ACC112 (cell line): ENCODE measurements at regions not wholly inside any gene's neighbourhood (a gene's known extent, or its start where the extent isn't known, plus 50 kb on each side); places are given as distances from the start of the nearest gene placed in this dataset.
"Not testable (repeated sequence)": the region's sequence is repeated elsewhere in the genome, so short reads cannot be mapped to it uniquely, and the experiment has no call there.

Experiments
- H2AFZ ChIP-seq: fragments of 200-600 bp; sonication (generic); one replicate; pipeline ENCODE4 v1.6.0; 2017; ENCODE audit warnings: antibody characterized with exemption, low read length; ENCODE audit not compliant: unreplicated experiment
- H3K27ac ChIP-seq: fragments of 200-600 bp; sonication (generic); 2 replicates; pipeline ENCODE4 v1.5.1; 2014; ENCODE audit warnings: low read depth, mild to moderate bottlenecking, antibody characterized with exemption, low read length, moderate library complexity
- H3K27me3 ChIP-seq: fragments of 200-600 bp; sonication (generic); 2 replicates; pipeline ENCODE4 v1.6.1; 2014; ENCODE audit warnings: mild to moderate bottlenecking, antibody characterized with exemption, low read length, moderate library complexity, mixed read lengths; ENCODE audit not compliant: insufficient read depth
- H3K36me3 ChIP-seq: fragments of 200-600 bp; sonication (generic); 2 replicates; pipeline ENCODE4 v1.6.1; 2016; ENCODE audit warnings: mild to moderate bottlenecking, antibody characterized with exemption, low read length, moderate library complexity, mixed read lengths; ENCODE audit not compliant: insufficient read depth
- H3K4me1 ChIP-seq: fragments of 200-600 bp; sonication (generic); one replicate; pipeline ENCODE4 v1.6.1; 2016; ENCODE audit warnings: low read length, mixed read lengths; ENCODE audit not compliant: insufficient read depth, unreplicated experiment, control insufficient read depth
- H3K4me3 ChIP-seq: fragments of 200-600 bp; sonication (generic); 2 replicates; pipeline ENCODE4 v1.5.1; 2014; ENCODE audit warnings: mild to moderate bottlenecking, low read depth, low read length
- H3K79me2 ChIP-seq: fragments of 200-600 bp; sonication (generic); one replicate; pipeline ENCODE4 v1.6.0; 2016; ENCODE audit warnings: low read length; ENCODE audit not compliant: control insufficient read depth, unreplicated experiment, insufficient read depth

GRCh38 chr3:146700025-146700424 is 94.9 kb upstream of the PLSCR5 start:
- H3K79me2 ChIP-seq, H3K27me3 ChIP-seq, H3K4me3 ChIP-seq, H3K27ac ChIP-seq, H3K4me1 ChIP-seq, H2AFZ ChIP-seq, H3K36me3 ChIP-seq: not testable (repeated sequence)

GRCh38 chr3:146692254-146692653 is 87.1 kb upstream of the PLSCR5 start:
- Histone ChIP-seq H3K79me2 (no peaks in the 10 kb centered on the region), H3K4me1 (no peaks in the 10 kb centered on the region), H3K4me3 (no peak overlapping the region), H2AFZ (no peak overlapping the region), H3K27me3 (no peaks in the 10 kb centered on the region), H3K27ac (no peak overlapping the region), H3K36me3 (no peaks in the 10 kb centered on the region; the same call in 1 of the 2 replicates)

- Histone ChIP-seq H3K79me2 (no peaks in the 10 kb centered on the region), H3K4me3 (no peak overlapping the region), H3K27me3 (no peaks in the 10 kb centered on the region), H3K4me1 (no peaks in the 10 kb centered on the region), H3K27ac (no peak overlapping the region), H3K36me3 (no peaks in the 10 kb centered on the region), H2AFZ (no peak overlapping the region)
These were observed 80.1 kb upstream of the PLSCR5 start for GRCh38 chr3:146685050-146685814.

GRCh38 chr3:146682171-146682570 is 77.0 kb upstream of the PLSCR5 start:
- no peaks in the 10 kb centered on the region for H3K27me3 ChIP-seq
- H3K36me3 ChIP-seq: no peaks in the 10 kb centered on the region
- H3K27ac ChIP-seq: no peak overlapping the region
- H3K4me3 ChIP-seq: no peak overlapping the region
- H3K4me1 ChIP-seq: no peaks in the 10 kb centered on the region
- no peaks in the 10 kb centered on the region for H3K79me2 ChIP-seq
- no peak overlapping the region for H2AFZ ChIP-seq

- no peaks in the 10 kb centered on the region for H3K27me3 ChIP-seq
- no peak overlapping the region for H2AFZ ChIP-seq
- H3K79me2 ChIP-seq: no peaks in the 10 kb centered on the region
- H3K4me1 ChIP-seq: no peaks in the 10 kb centered on the region
- no peaks in the 10 kb centered on the region for H3K36me3 ChIP-seq
- no peak overlapping the region for H3K27ac ChIP-seq
- H3K4me3 ChIP-seq: no peak overlapping the region
These were observed 75.5 kb upstream of the PLSCR5 start for GRCh38 chr3:146680617-146681016.

- no peak overlapping the region for H2AFZ ChIP-seq
- no peaks in the 10 kb centered on the region for H3K27me3 ChIP-seq
- no peaks in the 10 kb centered on the region for H3K79me2 ChIP-seq
- no peak overlapping the region for H3K27ac ChIP-seq
- H3K36me3 ChIP-seq: no peaks in the 10 kb centered on the region
- H3K4me1 ChIP-seq: no peaks in the 10 kb centered on the region
- H3K4me3 ChIP-seq: no peak overlapping the region
These were observed 74.8 kb upstream of the PLSCR5 start for GRCh38 chr3:146679995-146680394.

- Histone ChIP-seq H3K4me1 (no peaks in the 10 kb centered on the region), H3K27me3 (no peaks in the 10 kb centered on the region), H3K36me3 (no peaks in the 10 kb centered on the region), H2AFZ (no peak overlapping the region), H3K79me2 (no peaks in the 10 kb centered on the region), H3K4me3 (no peak overlapping the region), H3K27ac (no peak overlapping the region)
These were observed 74.0 kb upstream of the PLSCR5 start for GRCh38 chr3:146679191-146679590.

- no peaks in the 10 kb centered on the region for H3K4me1 ChIP-seq
- H3K27ac ChIP-seq: no peak overlapping the region
- H3K36me3 ChIP-seq: no peaks in the 10 kb centered on the region
- no peak overlapping the region for H3K4me3 ChIP-seq
- H3K27me3 ChIP-seq: no peaks in the 10 kb centered on the region
- no peaks in the 10 kb centered on the region for H3K79me2 ChIP-seq
- no peak overlapping the region for H2AFZ ChIP-seq
These were observed 67.8 kb upstream of the PLSCR5 start for GRCh38 chr3:146672941-146673340.

- H3K4me1 ChIP-seq: no peaks in the 10 kb centered on the region
- H3K27ac ChIP-seq: no peak overlapping the region
- no peak overlapping the region for H3K4me3 ChIP-seq
- H3K27me3 ChIP-seq: no peaks in the 10 kb centered on the region
- H3K79me2 ChIP-seq: no peaks in the 10 kb centered on the region
- no peaks in the 10 kb centered on the region for H3K36me3 ChIP-seq
- H2AFZ ChIP-seq: no peak overlapping the region
These were observed 59.3 kb upstream of the PLSCR5 start for GRCh38 chr3:146664403-146664802.

- no peak overlapping the region for H2AFZ ChIP-seq
- no peaks in the 10 kb centered on the region for H3K4me1 ChIP-seq
- H3K27me3 ChIP-seq: no peaks in the 10 kb centered on the region
- no peak overlapping the region for H3K4me3 ChIP-seq
- no peaks in the 10 kb centered on the region for H3K36me3 ChIP-seq
- H3K27ac ChIP-seq: no peak overlapping the region
- no peaks in the 10 kb centered on the region for H3K79me2 ChIP-seq
These were observed 53.7 kb upstream of the PLSCR5 start for GRCh38 chr3:146658841-146659240.

- H3K36me3 ChIP-seq: no peaks in the 10 kb centered on the region
- H3K27ac ChIP-seq: no peak overlapping the region
These were observed 50.3 kb upstream of the PLSCR5 start for GRCh38 chr3:146655333-146655996.

More at GRCh38 chr3:146655333-146655996, 50.3 kb upstream of the PLSCR5 start:
- H2AFZ ChIP-seq: no peak overlapping the region
- no peak overlapping the region for H3K4me3 ChIP-seq
- H3K79me2 ChIP-seq: no peaks in the 10 kb centered on the region
- no peaks in the 10 kb centered on the region for H3K4me1 ChIP-seq
- H3K27me3 ChIP-seq: no peaks in the 10 kb centered on the region
